IPS DF 6.9 (cell line): ENCODE measurements at regions not wholly inside any gene's neighbourhood (a gene's known extent, or its start where the extent isn't known, plus 50 kb on each side); places are given as distances from the start of the nearest gene placed in this dataset.

Experiments used
- DNase-seq: peaks from one replicate; pipeline ENCODE4 v3.0.0-alpha.2; 2013; ENCODE audit warnings: low read depth, low spot score
- H3K27ac ChIP-seq: one replicate; pipeline ENCODE4 v1.5.1; 2013; ENCODE audit warnings: low read length, control low read depth
- H3K27me3 ChIP-seq: 2 replicates; pipeline ENCODE4 v1.6.1; 2013; ENCODE audit warnings: mild to moderate bottlenecking, low read length; ENCODE audit not compliant: control insufficient read depth, insufficient read depth
- H3K36me3 ChIP-seq: 2 replicates; pipeline ENCODE4 v1.6.1; 2013; ENCODE audit warnings: low read length; ENCODE audit not compliant: control insufficient read depth, insufficient read depth
- H3K4me1 ChIP-seq: 2 replicates; pipeline ENCODE4 v1.6.1; 2013; ENCODE audit warnings: low read length; ENCODE audit not compliant: control insufficient read depth, insufficient read depth
- H3K4me3 ChIP-seq: 2 replicates; pipeline ENCODE4 v1.5.1; 2013; ENCODE audit warnings: mild to moderate bottlenecking, low read length
- H3K9me3 ChIP-seq: 2 replicates; pipeline ENCODE4 v1.6.1; 2013; ENCODE audit warnings: low read length, inconsistent platforms; ENCODE audit not compliant: control insufficient read depth, insufficient read depth
- WGBS: extraction: QIAGEN DNeasy Blood & Tissue Kit; methylation state at CpG from one replicate; pipeline ENCODE4 v1.1.7; 2013; ENCODE audit warnings: mixed read lengths, missing lambda C conversion rate; ENCODE audit not compliant: insufficient read length, insufficient coverage; 5-methylcytosine and 5-hydroxymethylcytosine counted together

- no peaks in the 10 kb centered on the region for H3K9me3 ChIP-seq
- H3K27me3 ChIP-seq, result no peaks in the 10 kb centered on the region
- H3K36me3 ChIP-seq, result no peaks in the 10 kb centered on the region
- H3K4me1 ChIP-seq, result no peaks in the 10 kb centered on the region
- WGBS, result no CpG with 5 or more reads among the region's 2 CpGs
- DNase-seq, result no peak
- H3K27ac ChIP-seq, result no peak overlapping the region
- no peak overlapping the region for H3K4me3 ChIP-seq
These were observed 317.6 kb upstream of the CNKSR2 start for GRCh38 chrX:21056622-21057021.

GRCh38 chrX:21047034-21047455 is 327.2 kb upstream of the CNKSR2 start:
- Histone ChIP-seq H3K4me1 (no peaks in the 10 kb centered on the region), H3K27me3 (no peaks in the 10 kb centered on the region), H3K27ac (no peak overlapping the region), H3K4me3 (no peak overlapping the region), H3K36me3 (no peaks in the 10 kb centered on the region), H3K9me3 (no peaks in the 10 kb centered on the region)
- DNase-seq, result peak; percentile 11
- WGBS, result no CpG with 5 or more reads among the region's 2 CpGs

- no peak overlapping the region for H3K4me3 ChIP-seq
- no peaks in the 10 kb centered on the region for H3K4me1 ChIP-seq
- WGBS, result no CpG with 5 or more reads among the region's 2 CpGs
- H3K27ac ChIP-seq, result no peak overlapping the region
- H3K27me3 ChIP-seq, result no peaks in the 10 kb centered on the region
- DNase-seq, result no peak
- H3K36me3 ChIP-seq, result no peaks in the 10 kb centered on the region
- H3K9me3 ChIP-seq, result no peaks in the 10 kb centered on the region
These were observed 359.9 kb upstream of the CNKSR2 start for GRCh38 chrX:21014326-21014725.

GRCh38 chrX:21004835-21005234 is 369.4 kb upstream of the CNKSR2 start:
- Histone ChIP-seq H3K36me3 (no peaks in the 10 kb centered on the region), H3K4me1 (no peaks in the 10 kb centered on the region), H3K27ac (no peak overlapping the region), H3K9me3 (no peaks in the 10 kb centered on the region), H3K4me3 (no peak overlapping the region), H3K27me3 (no peaks in the 10 kb centered on the region)
- no CpG with 5 or more reads among the region's 2 CpGs for WGBS
- no peak for DNase-seq

GRCh38 chrX:20995829-20996228 is 378.4 kb upstream of the CNKSR2 start:
- no peak overlapping the region for H3K4me3 ChIP-seq
- no peaks in the 10 kb centered on the region for H3K36me3 ChIP-seq
- WGBS, result no CpG with 5 or more reads among the region's 2 CpGs

GRCh38 chrX:20989361-20989760 is 384.9 kb upstream of the CNKSR2 start:
- Histone ChIP-seq H3K4me1 (no peaks in the 10 kb centered on the region), H3K4me3 (no peak overlapping the region), H3K36me3 (no peaks in the 10 kb centered on the region), H3K9me3 (no peaks in the 10 kb centered on the region), H3K27me3 (no peaks in the 10 kb centered on the region), H3K27ac (no peak overlapping the region)
- WGBS, result no CpG with 5 or more reads among the region's 3 CpGs
- DNase-seq, result no peak

More at GRCh38 chrX:20995829-20996228, 378.4 kb upstream of the CNKSR2 start:
- H3K27me3 ChIP-seq, result no peaks in the 10 kb centered on the region
- H3K9me3 ChIP-seq, result no peaks in the 10 kb centered on the region
- no peak overlapping the region for H3K27ac ChIP-seq
- no peak for DNase-seq
- H3K4me1 ChIP-seq, result no peaks in the 10 kb centered on the region

- H3K27ac ChIP-seq, result no peak overlapping the region
- H3K9me3 ChIP-seq, result no peaks in the 10 kb centered on the region
- H3K4me1 ChIP-seq, result no peaks in the 10 kb centered on the region
- H3K4me3 ChIP-seq, result no peak overlapping the region
- no peaks in the 10 kb centered on the region for H3K36me3 ChIP-seq
- no peak for DNase-seq
- no peaks in the 10 kb centered on the region for H3K27me3 ChIP-seq
- WGBS, result no CpG with 5 or more reads among the region's 2 CpGs
These were observed 385.4 kb upstream of the CNKSR2 start for GRCh38 chrX:20988804-20989203.

- no peak for DNase-seq
These were observed 386.1 kb upstream of the CNKSR2 start for GRCh38 chrX:20988118-20988517.

GRCh38 chrX:20980426-20980825 is 393.8 kb upstream of the CNKSR2 start:
- Histone ChIP-seq H3K4me1 (no peaks in the 10 kb centered on the region), H3K36me3 (no peaks in the 10 kb centered on the region), H3K4me3 (no peak overlapping the region), H3K27ac (no peak overlapping the region), H3K9me3 (no peaks in the 10 kb centered on the region), H3K27me3 (no peaks in the 10 kb centered on the region)
- DNase-seq, result no peak
- WGBS, result no CpG with 5 or more reads among the region's 1 CpG

More at GRCh38 chrX:20988118-20988517, 386.1 kb upstream of the CNKSR2 start:
- no peaks in the 10 kb centered on the region for H3K27me3 ChIP-seq
- no peak overlapping the region for H3K4me3 ChIP-seq
- WGBS, result no CpG with 5 or more reads among the region's 3 CpGs
- no peaks in the 10 kb centered on the region for H3K36me3 ChIP-seq
- H3K4me1 ChIP-seq, result no peaks in the 10 kb centered on the region
- no peaks in the 10 kb centered on the region for H3K9me3 ChIP-seq
- H3K27ac ChIP-seq, result no peak overlapping the region

GRCh38 chrX:20974326-20974725 is 399.9 kb upstream of the CNKSR2 start:
- Histone ChIP-seq H3K27ac (no peak overlapping the region), H3K27me3 (no peaks in the 10 kb centered on the region), H3K36me3 (no peaks in the 10 kb centered on the region), H3K4me3 (no peak overlapping the region), H3K4me1 (no peaks in the 10 kb centered on the region), H3K9me3 (no peaks in the 10 kb centered on the region)
- WGBS, result no CpG with 5 or more reads among the region's 2 CpGs
- DNase-seq, result no peak

GRCh38 chrX:20973038-20973437 is 401.2 kb upstream of the CNKSR2 start:
- H3K27ac ChIP-seq, result no peak overlapping the region
- DNase-seq, result no peak
- H3K27me3 ChIP-seq, result no peaks in the 10 kb centered on the region
- no CpG with 5 or more reads among the region's 4 CpGs for WGBS
- H3K9me3 ChIP-seq, result no peaks in the 10 kb centered on the region
- no peak overlapping the region for H3K4me3 ChIP-seq
- no peaks in the 10 kb centered on the region for H3K4me1 ChIP-seq
- H3K36me3 ChIP-seq, result no peaks in the 10 kb centered on the region
